Endodermal cell (in vitro differentiated cells): ENCODE measurements at regions not wholly inside any gene's neighbourhood (a gene's known extent, or its start where the extent isn't known, plus 50 kb on each side); places are given as distances from the start of the nearest gene placed in this dataset.

Source experiments
- DNase-seq: peaks from one replicate; pipeline ENCODE4 v3.0.0-alpha.2; 2017
- H3K27ac ChIP-seq: 2 replicates; pipeline ENCODE4 v1.5.1; 2013; ENCODE audit warnings: mild to moderate bottlenecking, low read depth, low read length, moderate library complexity
- H3K27me3 ChIP-seq: 2 replicates; pipeline ENCODE4 v1.6.1; 2013; ENCODE audit warnings: mild to moderate bottlenecking, low read length, moderate library complexity; ENCODE audit not compliant: insufficient read depth, control insufficient read depth, poor library complexity, severe bottlenecking
- H3K36me3 ChIP-seq: 2 replicates; pipeline ENCODE4 v1.7.0; 2013; ENCODE audit warnings: mild to moderate bottlenecking, low read length, moderate library complexity; ENCODE audit not compliant: control insufficient read depth, insufficient read depth
- H3K4me1 ChIP-seq: one replicate; pipeline ENCODE4 v1.7.0; 2013; ENCODE audit warnings: low read length; ENCODE audit not compliant: control insufficient read depth, insufficient read depth
- H3K4me3 ChIP-seq: 2 replicates; pipeline ENCODE4 v1.5.1; 2013; ENCODE audit warnings: mild to moderate bottlenecking, low read length, moderate library complexity
- H3K9ac ChIP-seq: 2 replicates; pipeline ENCODE4 v1.6.1; 2013; ENCODE audit warnings: mild to moderate bottlenecking, low read length, moderate library complexity; ENCODE audit not compliant: poor library complexity, severe bottlenecking; ENCODE audit errors: extremely low read depth
- H3K9me3 ChIP-seq: 2 replicates; pipeline ENCODE4 v1.6.1; 2013; ENCODE audit warnings: mild to moderate bottlenecking, low read length, moderate library complexity; ENCODE audit not compliant: control insufficient read depth
- H3K27ac Mint-ChIP-seq: 2 replicates; pipeline ENCODE4 v1.8.0; 2020; ENCODE audit warnings: mixed read lengths
- H3K27me3 Mint-ChIP-seq: 2 replicates; pipeline ENCODE4 v1.8.0; 2021; ENCODE audit warnings: mild to moderate bottlenecking, mixed read lengths; ENCODE audit not compliant: insufficient read depth
- H3K36me3 Mint-ChIP-seq: 2 replicates; pipeline ENCODE4 v1.8.0; 2020; ENCODE audit warnings: low read depth, mixed read lengths
- H3K4me1 Mint-ChIP-seq: 2 replicates; pipeline ENCODE4 v1.8.0; 2020; ENCODE audit warnings: mixed read lengths
- H3K4me3 Mint-ChIP-seq: 2 replicates; pipeline ENCODE4 v1.8.0; 2020; ENCODE audit warnings: mild to moderate bottlenecking, moderate library complexity, mixed read lengths
- H3K9me3 Mint-ChIP-seq: 2 replicates; pipeline ENCODE4 v1.8.0; 2020; ENCODE audit warnings: mild to moderate bottlenecking, mixed read lengths
- CTCF ChIP-seq: fragments of 200-600 bp; sonication (generic); conservative IDR thresholded peaks from 2 replicates; pipeline ENCODE4 v1.5.0; 2021; ENCODE audit warnings: antibody characterized with exemption, mild to moderate bottlenecking
- WGBS, 2 experiments: methylation state at CpG; one replicate each; pipeline versions ENCODE4 v1.1.5 to v1.1.7; 2013; ENCODE audit warnings: missing lambda C conversion rate in 2 of 2, mixed read lengths in 1 of 2; ENCODE audit not compliant: insufficient coverage in 1 of 2, insufficient read length in 1 of 2; 5-methylcytosine and 5-hydroxymethylcytosine counted together

DNA sequence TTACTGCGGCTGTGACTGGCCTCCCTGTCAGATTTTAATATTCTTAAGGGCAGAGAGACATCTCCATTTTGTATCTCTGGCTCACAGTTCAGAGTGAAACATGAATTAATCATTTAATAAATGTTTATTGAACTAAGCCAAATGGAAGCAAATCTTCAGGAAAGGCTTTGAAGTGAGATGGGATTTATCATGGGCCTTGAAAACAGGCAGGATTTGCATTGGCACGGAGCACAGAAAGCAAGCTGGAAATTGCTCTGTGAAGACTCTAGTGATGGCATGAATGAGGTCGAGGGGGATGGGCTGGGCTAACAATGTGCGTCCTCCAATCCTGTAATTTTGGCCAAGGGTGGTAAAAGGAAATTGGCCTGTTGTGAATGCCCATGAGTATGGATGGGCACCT, 369.8 kb upstream of the SOX11 start:
- TF ChIP-seq CTCF = no peak

DNA sequence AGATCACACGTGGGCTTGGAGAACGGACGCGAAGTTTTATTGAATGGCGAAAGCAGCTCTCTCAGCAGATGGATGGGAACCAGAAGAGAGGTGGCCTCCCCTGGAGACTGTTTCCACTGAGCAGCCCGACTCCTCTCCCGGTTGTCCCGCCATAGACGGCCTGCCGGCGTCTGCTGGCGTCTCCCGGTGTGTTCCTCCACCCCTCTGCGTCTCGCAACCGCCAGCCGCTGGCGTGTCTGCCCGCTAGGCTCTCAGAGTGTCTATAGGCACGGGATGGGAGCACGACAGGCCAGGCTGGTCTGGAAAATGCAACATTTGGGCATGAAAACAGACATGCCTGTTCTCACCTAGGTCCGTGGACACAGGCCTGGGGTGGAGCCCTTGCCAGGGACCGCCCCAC, 366.7 kb upstream of the SOX11 start:
- H3K4me3 ChIP-seq = no peak overlapping the region
- no peak overlapping the region for H3K9ac ChIP-seq
- H3K9me3 ChIP-seq = no peaks in the 10 kb centered on the region
- no peak for TF ChIP-seq CTCF
- Mint-ChIP-seq H3K36me3 (no peaks in the 10 kb centered on the region), H3K27me3 (no peaks in the 10 kb centered on the region), H3K27ac (no peak overlapping the region), H3K4me3 (no peak overlapping the region), H3K9me3 (no peaks in the 10 kb centered on the region), H3K4me1 (no peaks in the 10 kb centered on the region)
- no peak overlapping the region for H3K27ac ChIP-seq
- DNase-seq = no peak
- no peaks in the 10 kb centered on the region for H3K36me3 ChIP-seq
- no peaks in the 10 kb centered on the region for H3K27me3 ChIP-seq
- no peaks in the 10 kb centered on the region for H3K4me1 ChIP-seq
- WGBS, 2 experiments = 94 to 97% methylated on average over 20 to 23 of the region's 23 CpGs

More for the DNA sequence above, 369.8 kb upstream of the SOX11 start:
- Mint-ChIP-seq H3K27me3 (no peaks in the 10 kb centered on the region), H3K27ac (no peak overlapping the region), H3K4me3 (no peak overlapping the region), H3K9me3 (no peaks in the 10 kb centered on the region), H3K4me1 (no peaks in the 10 kb centered on the region), H3K36me3 (no peaks in the 10 kb centered on the region)
- no peak overlapping the region for H3K4me3 ChIP-seq
- no peaks in the 10 kb centered on the region for H3K4me1 ChIP-seq
- 80 to 91% methylated on average over 3 to 4 of the region's 4 CpGs for WGBS, 2 experiments
- no peak overlapping the region for H3K27ac ChIP-seq
- no peaks in the 10 kb centered on the region for H3K9me3 ChIP-seq
- H3K9ac ChIP-seq = no peak overlapping the region
- DNase-seq = no peak
- H3K27me3 ChIP-seq = no peaks in the 10 kb centered on the region
- H3K36me3 ChIP-seq = no peaks in the 10 kb centered on the region

- Mint-ChIP-seq H3K4me1 (peaks cover 7% of the 10 kb centered on the region), H3K9me3 (no peaks in the 10 kb centered on the region), H3K36me3 (no peaks in the 10 kb centered on the region), H3K27ac (no peak overlapping the region), H3K27me3 (no peaks in the 10 kb centered on the region), H3K4me3 (no peak overlapping the region)
- Histone ChIP-seq H3K27me3 (no peaks in the 10 kb centered on the region), H3K9ac (no peak overlapping the region), H3K27ac (no peak overlapping the region), H3K9me3 (no peaks in the 10 kb centered on the region), H3K4me3 (no peak overlapping the region), H3K4me1 (no peaks in the 10 kb centered on the region), H3K36me3 (no peaks in the 10 kb centered on the region)
- TF ChIP-seq CTCF = no peak
- no peak for DNase-seq
- 90 to 95% methylated on average over 5 of the region's 5 CpGs for WGBS, 2 experiments
These were observed 363.4 kb upstream of the SOX11 start for GRCh38 chr2:5328826-5329225.
